DND-41 (cell line): ENCODE measurements at regions not wholly inside any gene's neighbourhood (a gene's known extent, or its start where the extent isn't known, plus 50 kb on each side); places are given as distances from the start of the nearest gene placed in this dataset.

ENCODE experiments used
- EZH2 ChIP-seq: IDR thresholded peaks from 3 replicates; pipeline ENCODE4 v1.6.1; 2012; ENCODE audit warnings: borderline replicate concordance, low read depth, mild to moderate bottlenecking, moderate library complexity, low read length, inconsistent platforms; ENCODE audit not compliant: severe bottlenecking
- TF ChIP-seq, protein P1 (sequence below): IDR thresholded peaks from 2 replicates; pipeline ENCODE4 v1.5.1; 2012; ENCODE audit warnings: borderline replicate concordance, low read length, moderate library complexity, mild to moderate bottlenecking; ENCODE audit not compliant: poor library complexity, severe bottlenecking; ENCODE audit errors: extremely low read depth

- TF ChIP-seq, protein P1, sequence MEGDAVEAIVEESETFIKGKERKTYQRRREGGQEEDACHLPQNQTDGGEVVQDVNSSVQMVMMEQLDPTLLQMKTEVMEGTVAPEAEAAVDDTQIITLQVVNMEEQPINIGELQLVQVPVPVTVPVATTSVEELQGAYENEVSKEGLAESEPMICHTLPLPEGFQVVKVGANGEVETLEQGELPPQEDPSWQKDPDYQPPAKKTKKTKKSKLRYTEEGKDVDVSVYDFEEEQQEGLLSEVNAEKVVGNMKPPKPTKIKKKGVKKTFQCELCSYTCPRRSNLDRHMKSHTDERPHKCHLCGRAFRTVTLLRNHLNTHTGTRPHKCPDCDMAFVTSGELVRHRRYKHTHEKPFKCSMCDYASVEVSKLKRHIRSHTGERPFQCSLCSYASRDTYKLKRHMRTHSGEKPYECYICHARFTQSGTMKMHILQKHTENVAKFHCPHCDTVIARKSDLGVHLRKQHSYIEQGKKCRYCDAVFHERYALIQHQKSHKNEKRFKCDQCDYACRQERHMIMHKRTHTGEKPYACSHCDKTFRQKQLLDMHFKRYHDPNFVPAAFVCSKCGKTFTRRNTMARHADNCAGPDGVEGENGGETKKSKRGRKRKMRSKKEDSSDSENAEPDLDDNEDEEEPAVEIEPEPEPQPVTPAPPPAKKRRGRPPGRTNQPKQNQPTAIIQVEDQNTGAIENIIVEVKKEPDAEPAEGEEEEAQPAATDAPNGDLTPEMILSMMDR = no peak
- TF ChIP-seq EZH2 = no peak
Observed at GRCh38 chr1:67889466-67889865, 56.2 kb upstream of the GNG12 start.
